ENCODE measurements at regions not wholly inside any gene's neighbourhood (a gene's known extent, or its start where the extent isn't known, plus 50 kb on each side); places are given as distances from the start of the nearest gene placed in this dataset.

GRCh38 chr3:83500931-83501330 is 1457.9 kb upstream of the CADM2 start:
- H3K4me3 ChIP-seq (replicated peaks; ENCODE audit: low read depth, low read length) = no peak overlapping the region
- TF ChIP-seq CTCF (IDR thresholded peaks at IDR 0.05; ENCODE audit: low read length, missing control alignments) = no peak
- no peak for DNase-seq (ENCODE audit: low read depth)

DNA sequence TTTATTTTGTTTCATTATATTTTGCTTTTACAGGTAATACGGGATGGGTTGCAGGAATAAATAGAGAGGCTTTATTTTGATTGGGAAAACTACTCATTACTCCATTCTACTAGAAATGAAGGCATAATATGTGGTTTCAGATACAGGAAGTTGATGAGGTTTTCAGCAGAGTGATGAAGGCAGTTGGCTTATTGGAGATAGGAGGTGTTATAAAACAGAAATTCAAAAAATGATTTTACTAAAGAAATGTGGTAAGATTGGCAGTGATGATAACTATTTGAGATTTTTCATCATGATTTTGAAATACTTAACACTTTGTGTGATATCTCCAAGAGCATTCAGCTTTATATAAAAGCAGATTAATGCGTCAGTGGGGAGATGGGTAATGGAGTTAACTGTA is 1445.7 kb upstream of the CADM2 start:
- no peak for DNase-seq (ENCODE audit: low read depth)
- no peak for TF ChIP-seq CTCF (IDR thresholded peaks at IDR 0.05; ENCODE audit: low read length, missing control alignments)
- H3K4me3 ChIP-seq (replicated peaks; ENCODE audit: low read depth, low read length) = no peak overlapping the region

GRCh38 chr3:83513677-83514076 is 1445.1 kb upstream of the CADM2 start:
- no peak overlapping the region for H3K4me3 ChIP-seq (replicated peaks; ENCODE audit: low read depth, low read length)
- TF ChIP-seq CTCF (IDR thresholded peaks at IDR 0.05; ENCODE audit: low read length, missing control alignments) = no peak
- no peak for DNase-seq (ENCODE audit: low read depth)

- no peak overlapping the region for H3K4me3 ChIP-seq (replicated peaks; ENCODE audit: low read depth, low read length)
- no peak for DNase-seq (ENCODE audit: low read depth)
- no peak for TF ChIP-seq CTCF (IDR thresholded peaks at IDR 0.05; ENCODE audit: low read length, missing control alignments)
These were observed 1444.5 kb upstream of the CADM2 start for GRCh38 chr3:83514130-83514914.

DNA sequence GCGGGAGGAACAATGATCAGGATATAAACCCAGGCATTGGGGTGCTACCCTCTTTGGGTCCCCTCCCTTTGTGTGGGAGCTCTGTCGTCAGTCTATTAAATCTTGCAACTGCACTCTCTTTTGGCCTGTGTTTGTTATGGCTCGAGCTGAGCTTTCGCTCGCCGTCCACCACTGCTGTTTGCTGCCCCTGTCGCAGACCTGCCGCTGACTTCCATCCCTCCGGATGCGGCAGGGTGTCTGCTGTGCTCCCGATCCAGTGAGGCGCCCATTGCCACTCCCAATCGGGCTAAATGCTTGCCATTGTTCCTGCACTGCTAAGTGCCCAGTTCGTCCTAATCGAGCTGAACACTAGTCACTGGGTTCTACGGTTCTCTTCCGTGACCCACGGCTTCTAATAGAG is 1443.7 kb upstream of the CADM2 start:
- no peak for TF ChIP-seq CTCF (IDR thresholded peaks at IDR 0.05; ENCODE audit: low read length, missing control alignments)
- no peak overlapping the region for H3K4me3 ChIP-seq (replicated peaks; ENCODE audit: low read depth, low read length)
- DNase-seq (ENCODE audit: low read depth) = no peak

- H3K4me3 ChIP-seq (replicated peaks; ENCODE audit: low read depth, low read length) = no peak overlapping the region
- peak; percentile 39 for TF ChIP-seq CTCF (IDR thresholded peaks at IDR 0.05; ENCODE audit: low read length, missing control alignments)
- DNase-seq (ENCODE audit: low read depth) = peak; percentile 59
These were observed 1435.2 kb upstream of the CADM2 start for GRCh38 chr3:83523470-83524073.

DNA sequence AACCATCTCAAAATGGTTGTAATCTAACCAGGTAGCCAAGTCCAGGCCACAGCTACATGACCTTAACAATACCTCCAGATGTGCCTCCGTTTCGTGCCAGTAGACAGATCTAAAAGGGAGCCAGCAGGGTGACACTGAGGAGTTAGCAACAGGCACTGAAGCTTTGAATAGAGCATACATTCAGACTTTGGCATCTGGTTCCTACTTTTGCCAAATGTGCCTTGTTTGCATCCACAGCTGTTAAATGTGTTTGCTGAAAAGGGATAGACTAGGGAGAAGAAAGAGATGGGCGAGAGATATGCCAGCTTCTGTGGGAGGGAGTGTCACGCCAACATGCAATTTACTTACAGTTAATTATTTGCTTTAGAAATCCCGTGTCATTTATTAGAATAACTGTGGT is 1433.9 kb upstream of the CADM2 start:
- H3K4me3 ChIP-seq (replicated peaks; ENCODE audit: low read depth, low read length) = no peak overlapping the region
- TF ChIP-seq CTCF (IDR thresholded peaks at IDR 0.05; ENCODE audit: low read length, missing control alignments) = no peak
- DNase-seq (ENCODE audit: low read depth) = no peak

Data from fibroblast of pulmonary artery (primary cell).